ENCODE measurements at regions not wholly inside any gene's neighbourhood (a gene's known extent, or its start where the extent isn't known, plus 50 kb on each side); places are given as distances from the start of the nearest gene placed in this dataset.

GRCh38 chrX:134171661-134172587, 65.1 kb upstream of the CCDC160 start:
- DNase-seq (ENCODE audit: low read depth in 4 of 6, low spot score in 6 of 6): peak in 4 of 6 donors; percentile 46 to 86 (median 66)
- Histone ChIP-seq H3K4me3 (ENCODE audit: low read depth, low read length) (peak overlapping the region; percentile 55), H3K9me3 (ENCODE audit: control insufficient read depth, insufficient read depth, low read length) (no peaks in the 10 kb centered on the region), H3K36me3 (ENCODE audit: control insufficient read depth, insufficient read depth, low read length) (no peaks in the 10 kb centered on the region), H3K27me3 (ENCODE audit: control insufficient read depth, insufficient read depth, low read length) (peaks cover 14% of the 10 kb centered on the region), H3K4me1 (ENCODE audit: control insufficient read depth, insufficient read depth, low read length) (peaks cover 5% of the 10 kb centered on the region), H3K27ac (ENCODE audit: low read depth, low read length) (peak overlapping the region; percentile 81)
- 24% methylated on average over 51 of the region's 74 CpGs for WGBS (ENCODE audit: insufficient coverage)

- peaks cover 5% of the 10 kb centered on the region for H3K4me1 ChIP-seq (ENCODE audit: control insufficient read depth, insufficient read depth, low read length)
- no peaks in the 10 kb centered on the region for H3K9me3 ChIP-seq (ENCODE audit: control insufficient read depth, insufficient read depth, low read length)
- peaks cover 14% of the 10 kb centered on the region for H3K27me3 ChIP-seq (ENCODE audit: control insufficient read depth, insufficient read depth, low read length)
- peak overlapping the region; percentile 81 for H3K27ac ChIP-seq (ENCODE audit: low read depth, low read length)
- peak in 3 of 6 donors; percentile 21 to 66 (median 64) for DNase-seq (ENCODE audit: low read depth in 4 of 6, low spot score in 6 of 6)
- H3K4me3 ChIP-seq (ENCODE audit: low read depth, low read length): peak overlapping the region; percentile 55
- H3K36me3 ChIP-seq (ENCODE audit: control insufficient read depth, insufficient read depth, low read length): no peaks in the 10 kb centered on the region
- WGBS (ENCODE audit: insufficient coverage): 29% methylated on average over 41 of the region's 51 CpGs
These were observed 64.3 kb upstream of the CCDC160 start for GRCh38 chrX:134172588-134173259.

- 16% methylated on average over 18 of the region's 27 CpGs for WGBS (ENCODE audit: insufficient coverage)
- Histone ChIP-seq H3K36me3 (ENCODE audit: control insufficient read depth, insufficient read depth, low read length) (no peaks in the 10 kb centered on the region), H3K9me3 (ENCODE audit: control insufficient read depth, insufficient read depth, low read length) (no peaks in the 10 kb centered on the region), H3K27ac (ENCODE audit: low read depth, low read length) (peak overlapping the region; percentile 36), H3K27me3 (ENCODE audit: control insufficient read depth, insufficient read depth, low read length) (peaks cover 14% of the 10 kb centered on the region), H3K4me3 (ENCODE audit: low read depth, low read length) (peak overlapping the region; percentile 55), H3K4me1 (ENCODE audit: control insufficient read depth, insufficient read depth, low read length) (peaks cover 5% of the 10 kb centered on the region)
- no peak for DNase-seq (ENCODE audit: low read depth in 4 of 6, low spot score in 6 of 6)
These were observed 63.3 kb upstream of the CCDC160 start for GRCh38 chrX:134173541-134174272.

GRCh38 chrX:134174273-134174660, 62.7 kb upstream of the CCDC160 start:
- H3K36me3 ChIP-seq (ENCODE audit: control insufficient read depth, insufficient read depth, low read length): no peaks in the 10 kb centered on the region
- DNase-seq (ENCODE audit: low read depth in 4 of 6, low spot score in 6 of 6): no peak
- peak overlapping the region; percentile 55 for H3K4me3 ChIP-seq (ENCODE audit: low read depth, low read length)
- peak overlapping the region; percentile 36 for H3K27ac ChIP-seq (ENCODE audit: low read depth, low read length)
- H3K9me3 ChIP-seq (ENCODE audit: control insufficient read depth, insufficient read depth, low read length): no peaks in the 10 kb centered on the region
- WGBS (ENCODE audit: insufficient coverage): 33% methylated on average over 1 of the region's 4 CpGs
- peaks cover 14% of the 10 kb centered on the region for H3K27me3 ChIP-seq (ENCODE audit: control insufficient read depth, insufficient read depth, low read length)
- H3K4me1 ChIP-seq (ENCODE audit: control insufficient read depth, insufficient read depth, low read length): peaks cover 5% of the 10 kb centered on the region

- H3K4me3 ChIP-seq (ENCODE audit: low read depth, low read length): no peak overlapping the region
- peaks cover 18% of the 10 kb centered on the region for H3K27me3 ChIP-seq (ENCODE audit: control insufficient read depth, insufficient read depth, low read length)
- H3K27ac ChIP-seq (ENCODE audit: low read depth, low read length): peak overlapping the region; percentile 11
- H3K4me1 ChIP-seq (ENCODE audit: control insufficient read depth, insufficient read depth, low read length): peaks cover 5% of the 10 kb centered on the region
- DNase-seq (ENCODE audit: low read depth in 4 of 6, low spot score in 6 of 6): no peak
- 0% methylated on average over 1 of the region's 9 CpGs for WGBS (ENCODE audit: insufficient coverage)
- no peaks in the 10 kb centered on the region for H3K36me3 ChIP-seq (ENCODE audit: control insufficient read depth, insufficient read depth, low read length)
- no peaks in the 10 kb centered on the region for H3K9me3 ChIP-seq (ENCODE audit: control insufficient read depth, insufficient read depth, low read length)
These were observed 62.1 kb upstream of the CCDC160 start for GRCh38 chrX:134174859-134175258.

DNA sequence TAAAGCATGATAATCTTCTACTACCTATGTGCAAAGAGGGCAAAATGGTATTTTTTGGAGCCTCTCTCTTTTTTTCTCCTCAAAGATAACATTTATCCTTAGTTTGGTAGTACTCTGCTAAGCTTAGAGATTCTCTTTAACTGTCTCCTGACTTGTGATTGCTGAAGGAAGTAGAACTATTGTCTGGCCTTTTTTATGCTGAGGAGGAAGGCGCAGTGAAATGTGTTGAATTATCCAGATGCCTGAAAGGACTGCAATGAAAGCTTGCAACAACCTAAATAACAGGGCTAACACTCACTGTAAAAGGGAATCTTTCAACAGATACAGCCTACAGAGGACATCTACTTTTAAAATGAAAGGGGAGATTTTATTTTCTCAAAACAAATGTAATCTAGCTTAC, 59.5 kb upstream of the CCDC160 start:
- DNase-seq (ENCODE audit: low read depth in 4 of 6, low spot score in 6 of 6): no peak
- Histone ChIP-seq H3K27me3 (ENCODE audit: control insufficient read depth, insufficient read depth, low read length) (peaks cover 20% of the 10 kb centered on the region), H3K27ac (ENCODE audit: low read depth, low read length) (no peak overlapping the region), H3K4me3 (ENCODE audit: low read depth, low read length) (no peak overlapping the region), H3K9me3 (ENCODE audit: control insufficient read depth, insufficient read depth, low read length) (no peaks in the 10 kb centered on the region), H3K4me1 (ENCODE audit: control insufficient read depth, insufficient read depth, low read length) (peaks cover 5% of the 10 kb centered on the region), H3K36me3 (ENCODE audit: control insufficient read depth, insufficient read depth, low read length) (no peaks in the 10 kb centered on the region)
- no CpG with 5 or more reads among the region's 1 CpG for WGBS (ENCODE audit: insufficient coverage)

DNA sequence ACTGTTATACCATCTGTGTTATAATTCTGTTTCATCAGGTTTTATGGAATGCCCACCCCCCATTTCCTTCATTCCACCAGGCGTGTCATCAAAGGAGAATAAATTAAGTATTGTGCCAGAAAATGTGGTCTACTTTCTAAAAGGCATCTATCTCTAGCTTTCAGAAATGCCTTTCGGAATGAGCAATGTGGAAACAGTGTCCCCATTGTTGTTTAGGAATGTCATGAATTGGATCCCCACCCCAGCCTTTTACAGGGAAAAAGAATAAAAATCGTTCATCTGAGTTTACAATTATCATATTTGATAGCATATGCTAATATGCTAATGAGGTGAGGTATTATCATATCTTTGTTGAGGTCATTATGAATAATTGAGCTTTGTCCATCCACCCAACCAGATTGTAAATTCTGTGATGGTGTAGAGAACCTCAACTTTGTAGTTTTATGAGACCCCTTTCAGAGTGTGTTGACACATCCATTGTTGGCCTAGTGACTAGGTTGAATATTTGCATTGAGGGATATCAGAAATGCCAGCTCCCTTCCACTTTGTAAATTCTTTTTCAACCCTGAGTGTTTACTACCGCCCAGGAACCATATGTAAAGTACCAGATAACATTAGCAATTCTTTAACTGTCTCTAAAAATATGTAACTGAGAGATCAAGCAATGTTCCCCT, 56.2 kb upstream of the CCDC160 start:
- Histone ChIP-seq H3K9me3 (ENCODE audit: control insufficient read depth, insufficient read depth, low read length) (no peaks in the 10 kb centered on the region), H3K4me3 (ENCODE audit: low read depth, low read length) (no peak overlapping the region), H3K4me1 (ENCODE audit: control insufficient read depth, insufficient read depth, low read length) (no peaks in the 10 kb centered on the region), H3K27ac (ENCODE audit: low read depth, low read length) (peak overlapping the region; percentile 68), H3K36me3 (ENCODE audit: control insufficient read depth, insufficient read depth, low read length) (no peaks in the 10 kb centered on the region), H3K27me3 (ENCODE audit: control insufficient read depth, insufficient read depth, low read length) (peaks cover 6% of the 10 kb centered on the region)
- no peak for DNase-seq (ENCODE audit: low read depth in 4 of 6, low spot score in 6 of 6)
- WGBS (ENCODE audit: insufficient coverage): no CpG with 5 or more reads among the region's 4 CpGs

DNA sequence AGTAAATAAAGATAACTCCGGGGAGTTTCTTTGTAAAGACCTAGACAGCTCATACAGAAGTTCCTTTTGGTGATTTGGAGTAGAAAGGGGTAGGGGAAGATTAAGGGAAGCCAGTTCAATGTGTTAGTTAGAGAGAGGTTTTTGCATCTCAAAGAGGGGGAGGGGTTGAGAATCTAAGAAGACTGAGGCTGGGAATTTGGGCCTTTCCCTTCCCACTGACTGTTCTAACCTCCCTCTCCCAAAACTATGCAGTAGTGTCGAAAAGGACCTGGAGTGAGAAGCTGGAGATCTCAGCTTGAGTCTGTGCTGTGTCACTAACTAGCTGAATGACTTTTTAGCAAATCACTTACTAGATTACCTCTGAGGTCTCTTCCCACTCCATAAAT, 55.7 kb upstream of the CCDC160 start:
- no peak overlapping the region for H3K4me3 ChIP-seq (ENCODE audit: low read depth, low read length)
- H3K4me1 ChIP-seq (ENCODE audit: control insufficient read depth, insufficient read depth, low read length): no peaks in the 10 kb centered on the region
- no CpG with 5 or more reads among the region's 2 CpGs for WGBS (ENCODE audit: insufficient coverage)
- peaks cover 8% of the 10 kb centered on the region for H3K27me3 ChIP-seq (ENCODE audit: control insufficient read depth, insufficient read depth, low read length)
- H3K9me3 ChIP-seq (ENCODE audit: control insufficient read depth, insufficient read depth, low read length): no peaks in the 10 kb centered on the region
- peak overlapping the region; percentile 68 for H3K27ac ChIP-seq (ENCODE audit: low read depth, low read length)
- no peak for DNase-seq (ENCODE audit: low read depth in 4 of 6, low spot score in 6 of 6)
- no peaks in the 10 kb centered on the region for H3K36me3 ChIP-seq (ENCODE audit: control insufficient read depth, insufficient read depth, low read length)

- 80% methylated on average over 6 of the region's 6 CpGs for WGBS (ENCODE audit: insufficient coverage)
- no peaks in the 10 kb centered on the region for H3K4me1 ChIP-seq (ENCODE audit: control insufficient read depth, insufficient read depth, low read length)
- H3K36me3 ChIP-seq (ENCODE audit: control insufficient read depth, insufficient read depth, low read length): no peaks in the 10 kb centered on the region
- H3K27me3 ChIP-seq (ENCODE audit: control insufficient read depth, insufficient read depth, low read length): peaks cover 8% of the 10 kb centered on the region
- H3K27ac ChIP-seq (ENCODE audit: low read depth, low read length): no peak overlapping the region
- no peak overlapping the region for H3K4me3 ChIP-seq (ENCODE audit: low read depth, low read length)
- H3K9me3 ChIP-seq (ENCODE audit: control insufficient read depth, insufficient read depth, low read length): no peaks in the 10 kb centered on the region
- no peak for DNase-seq (ENCODE audit: low read depth in 4 of 6, low spot score in 6 of 6)
These were observed 53.3 kb upstream of the CCDC160 start for GRCh38 chrX:134183665-134184064.
